Erythroblast (primary cell): ENCODE measurements at regions not wholly inside any gene's neighbourhood (a gene's known extent, or its start where the extent isn't known, plus 50 kb on each side); places are given as distances from the start of the nearest gene placed in this dataset.

Experiments
- GATA1 ChIP-seq: IDR thresholded peaks from 2 replicates; pipeline ENCODE4 v1.6.1; 2011; ENCODE audit warnings: low read depth, mild to moderate bottlenecking, control low read depth, low read length, moderate library complexity
- POLR2A ChIP-seq: IDR thresholded peaks from 2 replicates; pipeline ENCODE4 v1.6.1; 2011; ENCODE audit warnings: mild to moderate bottlenecking, low read length

- TF ChIP-seq POLR2A, result no peak
- no peak for TF ChIP-seq GATA1
These were observed 1186.0 kb downstream of the SORCS3 start for GRCh38 chr10:105827133-105827532.
